HG03354 (cell line): ENCODE measurements at regions not wholly inside any gene's neighbourhood (a gene's known extent, or its start where the extent isn't known, plus 50 kb on each side); places are given as distances from the start of the nearest gene placed in this dataset.
"Not testable (repeated sequence)": the region's sequence is repeated elsewhere in the genome, so short reads cannot be mapped to it uniquely, and the experiment has no call there.

Experiments used
- ATAC-seq: cut with Tn5 transposase; IDR thresholded peaks from one replicate; pipeline ENCODE4 v1.9.1; 2021; ENCODE audit warnings: mild to moderate bottlenecking; ENCODE audit not compliant: unreplicated experiment, poor library complexity, severe bottlenecking

- ATAC-seq = no peak
Observed at GRCh38 chr12:129959889-129960288, 56.1 kb upstream of the TMEM132D start.

- no peak for ATAC-seq
Observed at GRCh38 chr12:129961091-129961490, 57.3 kb upstream of the TMEM132D start.

- no peak for ATAC-seq
Observed at GRCh38 chr12:129961856-129962255, 58.0 kb upstream of the TMEM132D start.

- no peak for ATAC-seq
Observed at GRCh38 chr12:129964300-129964699, 60.5 kb upstream of the TMEM132D start.

GRCh38 chr12:129964826-129965457 lies 61.1 kb upstream of the TMEM132D start:
- ATAC-seq = no peak

GRCh38 chr12:129966146-129966995 lies 62.5 kb upstream of the TMEM132D start:
- no peak for ATAC-seq

GRCh38 chr12:129971721-129972120 lies 67.9 kb upstream of the TMEM132D start:
- no peak for ATAC-seq

- no peak for ATAC-seq
Observed at GRCh38 chr12:129973236-129973961, 69.6 kb upstream of the TMEM132D start.

GRCh38 chr12:129984106-129984505 lies 80.3 kb upstream of the TMEM132D start:
- ATAC-seq = no peak

GRCh38 chr12:129987841-129988240 lies 84.0 kb upstream of the TMEM132D start:
- no peak for ATAC-seq

- ATAC-seq = no peak
Observed at GRCh38 chr12:129994634-129995033, 90.8 kb upstream of the TMEM132D start.

- no peak for ATAC-seq
Observed at GRCh38 chr12:129997239-129997638, 93.4 kb upstream of the TMEM132D start.

- ATAC-seq = not testable (repeated sequence)
Observed at GRCh38 chr12:130004310-130004877, 100.6 kb upstream of the TMEM132D start.

- ATAC-seq = no peak
Observed at GRCh38 chr12:130007771-130008170, 103.9 kb upstream of the TMEM132D start.

GRCh38 chr12:130008241-130008640 lies 104.4 kb upstream of the TMEM132D start:
- no peak for ATAC-seq

- ATAC-seq = no peak
Observed at GRCh38 chr12:130009961-130010360, 106.1 kb upstream of the TMEM132D start.

GRCh38 chr12:130011611-130012385 lies 108.0 kb upstream of the TMEM132D start:
- ATAC-seq = no peak

- peak; percentile 95 for ATAC-seq
Observed at GRCh38 chr12:130013771-130014484, 110.1 kb upstream of the TMEM132D start.

GRCh38 chr12:130014485-130014807 lies 110.6 kb upstream of the TMEM132D start:
- no peak for ATAC-seq
